Smooth muscle cell (in vitro differentiated cells): ENCODE measurements at regions not wholly inside any gene's neighbourhood (a gene's known extent, or its start where the extent isn't known, plus 50 kb on each side); places are given as distances from the start of the nearest gene placed in this dataset.

Experiments used
- DNase-seq: peaks from one replicate; lab custom pipeline; 2025; ENCODE audit not compliant: unreplicated experiment; lab: John Stamatoyannopoulos, UW
- H2AFZ ChIP-seq: fragments of 200-600 bp; sonication (generic); 2 replicates; pipeline ENCODE4 v1.6.0; 2016; ENCODE audit warnings: antibody characterized with exemption, low read depth, mild to moderate bottlenecking
- H3F3A ChIP-seq: fragments of 200-600 bp; sonication (generic); 2 replicates; pipeline ENCODE4 v1.6.0; 2017; ENCODE audit warnings: antibody characterized with exemption, low read depth
- H3K27ac ChIP-seq: fragments of 200-600 bp; sonication (generic); 2 replicates; pipeline ENCODE4 v1.5.1; 2016; ENCODE audit warnings: low read depth, mild to moderate bottlenecking
- H3K27me3 ChIP-seq: fragments of 200-600 bp; sonication (generic); 2 replicates; pipeline ENCODE4 v1.6.1; 2016; ENCODE audit warnings: low read depth, mild to moderate bottlenecking
- H3K36me3 ChIP-seq: fragments of 200-600 bp; sonication (generic); 2 replicates; pipeline ENCODE4 v1.5.1; 2016; ENCODE audit warnings: low read depth
- H3K4me1 ChIP-seq: fragments of 200-600 bp; sonication (generic); 2 replicates; pipeline ENCODE4 v1.5.1; 2016; ENCODE audit warnings: low read depth
- H3K4me2 ChIP-seq: fragments of 200-600 bp; sonication (generic); 2 replicates; pipeline ENCODE4 v1.6.0; 2016; ENCODE audit warnings: mild to moderate bottlenecking
- H3K4me3 ChIP-seq: fragments of 200-600 bp; sonication (generic); 2 replicates; pipeline ENCODE4 v1.5.1; 2016; ENCODE audit warnings: mild to moderate bottlenecking
- H3K79me2 ChIP-seq: fragments of 200-600 bp; sonication (generic); 2 replicates; pipeline ENCODE4 v1.6.0; 2016; ENCODE audit warnings: low read depth, mild to moderate bottlenecking
- H3K9ac ChIP-seq: fragments of 200-600 bp; sonication (generic); 2 replicates; pipeline ENCODE4 v1.6.0; 2016; ENCODE audit warnings: low read depth
- H3K9me3 ChIP-seq: fragments of 200-600 bp; sonication (generic); replicated peaks from 2 replicates; pipeline ENCODE4 v1.5.1; 2016; ENCODE audit warnings: low read depth
- H4K20me1 ChIP-seq: fragments of 200-600 bp; sonication (generic); 2 replicates; pipeline ENCODE4 v1.6.0; 2016; ENCODE audit warnings: low read depth
- CTCF ChIP-seq: fragments of 200-600 bp; sonication (generic); IDR thresholded peaks from 2 replicates; pipeline ENCODE4 v1.5.1; 2017; ENCODE audit warnings: borderline replicate concordance, mild to moderate bottlenecking, antibody characterized with exemption; ENCODE audit not compliant: insufficient read depth, poor library complexity, severe bottlenecking
- WGBS: methylation state at CpG from one replicate; pipeline ENCODE4 v1.1.7; 2016; ENCODE audit warnings: low lambda C conversion rate; 5-methylcytosine and 5-hydroxymethylcytosine counted together

- Histone ChIP-seq H3K27me3 (no peaks in the 10 kb centered on the region), H3K27ac (no peak overlapping the region), H3K9me3 (no peaks in the 10 kb centered on the region), H3K4me1 (peaks cover 3% of the 10 kb centered on the region), H2AFZ (no peak overlapping the region), H3K9ac (no peak overlapping the region), H3K4me2 (no peak overlapping the region), H3K36me3 (no peaks in the 10 kb centered on the region), H4K20me1 (no peaks in the 10 kb centered on the region), H3K79me2 (no peaks in the 10 kb centered on the region), H3F3A (no peaks in the 10 kb centered on the region), H3K4me3 (no peak overlapping the region)
- no peak for TF ChIP-seq CTCF
- no peak for DNase-seq
- WGBS, result 89% methylated on average over 1 of the region's 1 CpG
These were observed 1024.8 kb downstream of the TBL1XR1 start for GRCh38 chr3:176172492-176172891.

- no peak for DNase-seq
- Histone ChIP-seq H3K27me3 (no peaks in the 10 kb centered on the region), H3K4me2 (no peak overlapping the region), H3K79me2 (no peaks in the 10 kb centered on the region), H3K9me3 (no peaks in the 10 kb centered on the region), H3K36me3 (no peaks in the 10 kb centered on the region), H2AFZ (no peak overlapping the region), H3F3A (no peaks in the 10 kb centered on the region), H3K4me3 (no peak overlapping the region), H4K20me1 (no peaks in the 10 kb centered on the region), H3K9ac (no peak overlapping the region), H3K27ac (peak overlapping the region; percentile 51), H3K4me1 (peaks cover 3% of the 10 kb centered on the region)
- 57% methylated on average over 2 of the region's 2 CpGs for WGBS
- TF ChIP-seq CTCF, result no peak
These were observed 1030.0 kb downstream of the TBL1XR1 start for GRCh38 chr3:176167272-176167671.

DNA sequence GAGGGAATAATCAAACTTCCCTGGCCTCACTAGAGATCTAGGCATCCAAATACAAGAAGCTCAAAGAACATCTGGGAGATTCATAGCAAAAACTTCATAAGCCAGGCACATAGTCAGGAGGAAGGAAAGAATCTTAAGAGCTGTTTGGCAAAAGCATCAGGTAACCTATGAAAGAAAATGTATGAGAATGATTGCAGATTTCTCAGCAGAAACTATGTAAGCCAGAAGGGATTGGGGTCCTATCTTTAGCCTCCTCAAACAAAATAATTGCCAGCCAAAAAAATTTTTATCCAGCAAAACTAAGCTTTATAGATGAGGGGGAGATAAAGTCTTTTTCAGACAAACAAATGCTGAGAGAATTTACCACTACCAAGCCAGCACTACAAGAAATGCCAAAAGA, 1036.3 kb downstream of the TBL1XR1 start:
- Histone ChIP-seq H3F3A (no peaks in the 10 kb centered on the region), H3K27me3 (no peaks in the 10 kb centered on the region), H3K9me3 (no peaks in the 10 kb centered on the region), H3K9ac (no peak overlapping the region), H2AFZ (no peak overlapping the region), H4K20me1 (no peaks in the 10 kb centered on the region), H3K79me2 (no peaks in the 10 kb centered on the region), H3K36me3 (no peaks in the 10 kb centered on the region), H3K27ac (no peak overlapping the region), H3K4me2 (no peak overlapping the region), H3K4me1 (no peaks in the 10 kb centered on the region), H3K4me3 (no peak overlapping the region)
- DNase-seq, result no peak
- no peak for TF ChIP-seq CTCF

GRCh38 chr3:176159796-176160195, 1037.5 kb downstream of the TBL1XR1 start:
- no peak overlapping the region for H2AFZ ChIP-seq
- no peak overlapping the region for H3K4me2 ChIP-seq
- WGBS, result 66% methylated on average over 2 of the region's 2 CpGs
- no peak overlapping the region for H3K4me3 ChIP-seq
- no peak for DNase-seq
- no peak overlapping the region for H3K9ac ChIP-seq
- TF ChIP-seq CTCF, result no peak
- no peaks in the 10 kb centered on the region for H4K20me1 ChIP-seq
- H3K27me3 ChIP-seq, result no peaks in the 10 kb centered on the region
- no peaks in the 10 kb centered on the region for H3K4me1 ChIP-seq
- H3K27ac ChIP-seq, result no peak overlapping the region
- H3K79me2 ChIP-seq, result no peaks in the 10 kb centered on the region
- no peaks in the 10 kb centered on the region for H3K36me3 ChIP-seq
- no peaks in the 10 kb centered on the region for H3F3A ChIP-seq
- no peaks in the 10 kb centered on the region for H3K9me3 ChIP-seq
